Suprapubic skin (tissue), 4 donors: ENCODE measurements at regions not wholly inside any gene's neighbourhood (a gene's known extent, or its start where the extent isn't known, plus 50 kb on each side); places are given as distances from the start of the nearest gene placed in this dataset.

ENCODE experiments used
- DNase-seq, 2 donors: peaks; one replicate each; pipeline ENCODE4 v3.0.0-alpha.2; 2019; ENCODE audit warnings: low spot score in 2 of 2
- H3K27ac ChIP-seq: fragments of 200-600 bp; sonication (generic); one replicate; pipeline ENCODE4 v1.5.1; 2019
- H3K27me3 ChIP-seq: fragments of 200-600 bp; sonication (generic); one replicate; pipeline ENCODE4 v1.5.1; 2019
- H3K36me3 ChIP-seq: fragments of 200-600 bp; sonication (generic); one replicate; pipeline ENCODE4 v1.5.1; 2019
- H3K4me1 ChIP-seq: fragments of 200-600 bp; sonication (generic); one replicate; pipeline ENCODE4 v1.5.1; 2019
- H3K4me3 ChIP-seq: fragments of 200-600 bp; sonication (generic); one replicate; pipeline ENCODE4 v1.5.1; 2019; ENCODE audit warnings: mild to moderate bottlenecking
- H3K9me3 ChIP-seq: fragments of 200-600 bp; sonication (generic); one replicate; pipeline ENCODE4 v1.5.1; 2019
- EP300 ChIP-seq: sonication (generic); formaldehyde crosslinking; IDR thresholded peaks from one replicate; pipeline ENCODE4 v1.6.1; 2017; ENCODE audit warnings: antibody characterized with exemption
- POLR2A ChIP-seq, 2 donors: fragments of 450-650 bp; IDR thresholded peaks; one replicate each; pipeline ENCODE4 v1.6.1; 2017; ENCODE audit warnings: antibody characterized with exemption in 2 of 2, mild to moderate bottlenecking in 2 of 2, moderate library complexity in 2 of 2
- POLR2AphosphoS5 ChIP-seq, 3 donors: sonication (generic); formaldehyde crosslinking; IDR thresholded peaks; one replicate each; pipeline ENCODE4 v1.6.1; 2017; ENCODE audit warnings: antibody characterized with exemption in 3 of 3
- WGBS: methylation state at CpG from one replicate; pipeline ENCODE4 v1.1.5; 2018; 5-methylcytosine and 5-hydroxymethylcytosine counted together
- TF ChIP-seq, protein P1 (sequence below), 2 donors: fragments of 200-600 bp in 1 of 2; fragments of 450-650 bp in 1 of 2; sonication (generic) in 1 of 2; IDR thresholded peaks; one replicate each; pipeline ENCODE4 v1.5.1; 2016 to 2019; ENCODE audit warnings: antibody characterized with exemption in 2 of 2, mild to moderate bottlenecking in 1 of 2, moderate library complexity in 1 of 2

DNA sequence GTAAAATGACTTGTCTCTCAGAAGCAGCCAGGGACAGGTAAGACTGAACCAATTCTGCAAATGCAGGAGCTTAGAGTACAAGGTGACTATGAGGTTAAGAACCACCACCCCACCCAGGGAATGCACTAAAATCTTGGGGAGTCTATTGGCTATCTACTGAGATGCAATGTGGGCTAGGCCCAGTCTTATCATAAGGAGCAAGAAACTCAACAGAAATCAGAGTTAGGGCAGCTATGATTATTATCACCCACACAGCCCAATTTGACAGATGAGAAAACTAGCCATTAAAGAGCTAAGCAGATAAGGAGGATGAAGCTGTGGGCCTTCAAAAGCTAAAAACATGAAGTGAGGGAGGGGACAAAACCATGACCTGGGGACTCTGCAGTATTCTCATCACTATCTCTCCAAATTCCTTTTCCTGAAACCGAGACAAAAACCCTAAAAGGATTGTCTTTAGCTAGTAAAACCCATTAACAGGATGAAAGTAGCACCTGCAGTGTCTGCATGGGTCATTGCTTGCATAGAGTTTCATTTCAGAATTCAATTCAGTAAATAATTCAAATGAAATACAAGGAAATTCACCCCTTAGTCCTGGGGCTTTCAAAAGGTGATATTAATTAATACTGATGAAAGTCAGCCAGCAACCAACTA, 68.8 kb upstream of the USP47 start:
- Histone ChIP-seq H3K9me3 (no peaks in the 10 kb centered on the region), H3K27me3 (peaks cover 3% of the 10 kb centered on the region), H3K27ac (no peak overlapping the region), H3K36me3 (no peaks in the 10 kb centered on the region), H3K4me3 (no peak overlapping the region), H3K4me1 (no peaks in the 10 kb centered on the region)
- DNase-seq, result no peak
- 95% methylated on average over 1 of the region's 1 CpG for WGBS
- TF ChIP-seq POLR2AphosphoS5 (IDR thresholded peaks at IDR 0.05) (no peak), EP300 (no peak), POLR2A (IDR thresholded peaks at IDR 0.05) (no peak)
- TF ChIP-seq, protein P1, sequence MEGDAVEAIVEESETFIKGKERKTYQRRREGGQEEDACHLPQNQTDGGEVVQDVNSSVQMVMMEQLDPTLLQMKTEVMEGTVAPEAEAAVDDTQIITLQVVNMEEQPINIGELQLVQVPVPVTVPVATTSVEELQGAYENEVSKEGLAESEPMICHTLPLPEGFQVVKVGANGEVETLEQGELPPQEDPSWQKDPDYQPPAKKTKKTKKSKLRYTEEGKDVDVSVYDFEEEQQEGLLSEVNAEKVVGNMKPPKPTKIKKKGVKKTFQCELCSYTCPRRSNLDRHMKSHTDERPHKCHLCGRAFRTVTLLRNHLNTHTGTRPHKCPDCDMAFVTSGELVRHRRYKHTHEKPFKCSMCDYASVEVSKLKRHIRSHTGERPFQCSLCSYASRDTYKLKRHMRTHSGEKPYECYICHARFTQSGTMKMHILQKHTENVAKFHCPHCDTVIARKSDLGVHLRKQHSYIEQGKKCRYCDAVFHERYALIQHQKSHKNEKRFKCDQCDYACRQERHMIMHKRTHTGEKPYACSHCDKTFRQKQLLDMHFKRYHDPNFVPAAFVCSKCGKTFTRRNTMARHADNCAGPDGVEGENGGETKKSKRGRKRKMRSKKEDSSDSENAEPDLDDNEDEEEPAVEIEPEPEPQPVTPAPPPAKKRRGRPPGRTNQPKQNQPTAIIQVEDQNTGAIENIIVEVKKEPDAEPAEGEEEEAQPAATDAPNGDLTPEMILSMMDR (IDR thresholded peaks at IDR 0.05), result no peak

- Histone ChIP-seq H3K4me1 (no peaks in the 10 kb centered on the region), H3K4me3 (no peak overlapping the region), H3K36me3 (no peaks in the 10 kb centered on the region), H3K27me3 (peaks cover 1% of the 10 kb centered on the region), H3K9me3 (no peaks in the 10 kb centered on the region), H3K27ac (no peak overlapping the region)
- TF ChIP-seq POLR2A (IDR thresholded peaks at IDR 0.05), result no peak
- TF ChIP-seq POLR2AphosphoS5 (IDR thresholded peaks at IDR 0.05), result no peak
- TF ChIP-seq, protein P1 (IDR thresholded peaks at IDR 0.05), result no peak
- no peak for TF ChIP-seq EP300
- WGBS, result 61% methylated on average over 3 of the region's 3 CpGs
- no peak for DNase-seq
These were observed 70.8 kb upstream of the USP47 start for GRCh38 chr11:11770921-11771486.

- Histone ChIP-seq H3K27me3 (peaks cover 5% of the 10 kb centered on the region), H3K36me3 (no peaks in the 10 kb centered on the region), H3K4me1 (no peaks in the 10 kb centered on the region), H3K27ac (no peak overlapping the region), H3K4me3 (no peak overlapping the region), H3K9me3 (no peaks in the 10 kb centered on the region)
- TF ChIP-seq POLR2AphosphoS5 (IDR thresholded peaks at IDR 0.05) (no peak), POLR2A (IDR thresholded peaks at IDR 0.05) (no peak), EP300 (no peak)
- TF ChIP-seq, protein P1 (IDR thresholded peaks at IDR 0.05), result no peak
- DNase-seq, result no peak
- 35% methylated on average over 1 of the region's 1 CpG for WGBS
These were observed 71.5 kb upstream of the USP47 start for GRCh38 chr11:11770296-11770695.

- Histone ChIP-seq H3K27ac (no peak overlapping the region), H3K27me3 (peaks cover 5% of the 10 kb centered on the region), H3K4me3 (no peak overlapping the region), H3K9me3 (no peaks in the 10 kb centered on the region), H3K4me1 (no peaks in the 10 kb centered on the region), H3K36me3 (no peaks in the 10 kb centered on the region)
- DNase-seq, result no peak
- no peak for TF ChIP-seq EP300
- TF ChIP-seq, protein P1 (IDR thresholded peaks at IDR 0.05), result no peak
- TF ChIP-seq POLR2A (IDR thresholded peaks at IDR 0.05), result no peak
- no peak for TF ChIP-seq POLR2AphosphoS5 (IDR thresholded peaks at IDR 0.05)
These were observed 72.0 kb upstream of the USP47 start for GRCh38 chr11:11769782-11770181.

DNA sequence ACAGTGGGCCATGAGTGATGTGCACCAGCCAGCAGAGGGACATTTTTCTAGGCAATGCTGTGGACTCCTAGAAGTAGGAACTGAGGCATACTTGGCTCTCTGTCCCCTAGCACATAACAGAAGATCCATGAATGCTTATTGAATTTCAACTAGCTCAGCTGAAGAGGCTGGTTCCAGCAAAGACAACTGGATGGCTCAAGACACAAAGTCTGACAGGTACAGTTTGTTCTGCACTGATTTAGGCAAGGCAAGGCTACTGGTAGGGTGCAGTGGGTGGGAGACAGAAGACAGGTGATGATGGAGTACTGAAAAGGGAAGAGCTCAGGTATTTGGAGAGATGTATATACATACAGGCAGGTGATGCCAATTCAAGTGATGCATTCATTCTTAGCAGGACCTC, 72.4 kb upstream of the USP47 start:
- Histone ChIP-seq H3K27ac (no peak overlapping the region), H3K36me3 (no peaks in the 10 kb centered on the region), H3K4me1 (no peaks in the 10 kb centered on the region), H3K4me3 (no peak overlapping the region), H3K9me3 (no peaks in the 10 kb centered on the region), H3K27me3 (peaks cover 5% of the 10 kb centered on the region)
- DNase-seq, result no peak
- TF ChIP-seq, protein P1 (IDR thresholded peaks at IDR 0.05), result no peak
- TF ChIP-seq EP300 (no peak), POLR2A (IDR thresholded peaks at IDR 0.05) (no peak), POLR2AphosphoS5 (IDR thresholded peaks at IDR 0.05) (no peak)
